Fibroblast of lung (primary cell): ENCODE measurements at regions not wholly inside any gene's neighbourhood (a gene's known extent, or its start where the extent isn't known, plus 50 kb on each side); places are given as distances from the start of the nearest gene placed in this dataset.

Source experiments
- DNase-seq, 2 donors: peaks; one replicate each; pipeline versions ENCODE4 v3.0.0 to v3.0.0-alpha.2; 2010; ENCODE audit warnings: low read depth in 2 of 2
- H2AFZ ChIP-seq: 2 replicates; pipeline ENCODE4 v1.5.1; 2012; ENCODE audit warnings: low read length, control low read depth, inconsistent platforms
- H3K27ac ChIP-seq: 2 replicates; pipeline ENCODE4 v1.5.1; 2011; ENCODE audit warnings: low read length, control low read depth; ENCODE audit not compliant: insufficient read depth
- H3K27me3 ChIP-seq: 2 replicates; pipeline ENCODE4 v1.5.1; 2011; ENCODE audit warnings: mild to moderate bottlenecking, low read length; ENCODE audit not compliant: control insufficient read depth, insufficient read depth
- H3K36me3 ChIP-seq: 2 replicates; pipeline ENCODE4 v1.5.1; 2011; ENCODE audit warnings: low read length; ENCODE audit not compliant: control insufficient read depth, insufficient read depth
- H3K4me1 ChIP-seq: 2 replicates; pipeline ENCODE4 v1.5.1; 2011; ENCODE audit warnings: low read length; ENCODE audit not compliant: control insufficient read depth, insufficient read depth; ENCODE audit errors: extremely low read depth
- H3K4me2 ChIP-seq: 2 replicates; pipeline ENCODE4 v1.5.1; 2011; ENCODE audit warnings: low read length, control low read depth; ENCODE audit not compliant: insufficient read depth; ENCODE audit errors: extremely low read depth
- H3K4me3 ChIP-seq, 4 experiments: fragments of 200-600 bp in 1 of 4; sonication (generic) in 1 of 4; replicated peaks in 1 of 4; 2 replicates each; pipeline ENCODE4 v1.5.1; 2011 to 2016; ENCODE audit warnings: low read length in 4 of 4, low read depth in 3 of 4, mild to moderate bottlenecking in 3 of 4, control low read depth in 2 of 4, inconsistent platforms in 1 of 4, mixed read lengths in 1 of 4; ENCODE audit not compliant: insufficient read depth in 1 of 4; ENCODE audit errors: control extremely low read depth in 1 of 4
- H3K79me2 ChIP-seq: 2 replicates; pipeline ENCODE4 v1.5.1; 2012; ENCODE audit warnings: mild to moderate bottlenecking, low read length, inconsistent platforms; ENCODE audit not compliant: control insufficient read depth, insufficient read depth
- H3K9ac ChIP-seq: 2 replicates; pipeline ENCODE4 v1.5.1; 2011; ENCODE audit warnings: mild to moderate bottlenecking, low read length, control low read depth; ENCODE audit not compliant: insufficient read depth
- H3K9me3 ChIP-seq: 2 replicates; pipeline ENCODE4 v1.5.1; 2012; ENCODE audit warnings: low read depth, low read length; ENCODE audit not compliant: control insufficient read depth, insufficient read depth
- H4K20me1 ChIP-seq: 2 replicates; pipeline ENCODE4 v1.5.1; 2011; ENCODE audit warnings: low read length; ENCODE audit not compliant: control insufficient read depth, insufficient read depth; ENCODE audit errors: extremely low read depth
- EZH2 ChIP-seq: IDR thresholded peaks from 2 replicates; pipeline ENCODE4 v1.5.1; 2012; ENCODE audit warnings: low read length, control low read depth, mild to moderate bottlenecking; ENCODE audit errors: missing control alignments
- TF ChIP-seq, protein P1 (sequence below), 2 donors: IDR thresholded peaks in 1 of 2; conservative IDR thresholded peaks in 1 of 2; 1 replicate in 1 of 2; 2 replicates in 1 of 2; pipeline ENCODE4 v1.5.1; 2011 to 2012; ENCODE audit warnings: low read length in 2 of 2, control low read depth in 1 of 2, inconsistent platforms in 1 of 2, low read depth in 1 of 2, mild to moderate bottlenecking in 1 of 2

DNA sequence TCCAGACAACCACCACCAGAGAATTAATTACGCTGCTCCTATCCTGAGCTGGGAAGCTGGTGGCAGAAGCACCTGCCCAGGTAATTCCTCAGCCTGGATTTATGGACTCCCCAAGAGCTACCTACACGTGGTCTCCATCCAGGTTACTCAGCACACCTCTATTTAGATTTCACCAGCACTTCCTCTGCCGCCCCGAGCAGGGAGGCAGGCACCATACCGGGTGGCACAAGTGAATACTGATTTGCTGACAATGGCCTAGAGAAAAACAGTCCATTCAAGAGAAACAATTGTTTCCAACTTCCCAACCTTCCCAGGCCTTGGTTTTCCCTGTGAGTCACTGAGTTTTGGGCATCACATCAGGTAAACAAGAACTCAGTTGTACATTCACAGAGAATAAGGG lies 134.3 kb downstream of the MATN1 start:
- H2AFZ ChIP-seq, result no peak overlapping the region
- H3K27me3 ChIP-seq, result no peaks in the 10 kb centered on the region
- no peaks in the 10 kb centered on the region for H3K9me3 ChIP-seq
- DNase-seq, result no peak
- no peaks in the 10 kb centered on the region for H3K4me1 ChIP-seq
- H3K4me3 ChIP-seq, result no peak overlapping the region
- H3K4me2 ChIP-seq, result no peak overlapping the region
- H3K36me3 ChIP-seq, result no peaks in the 10 kb centered on the region
- no peaks in the 10 kb centered on the region for H3K79me2 ChIP-seq
- TF ChIP-seq, protein P1, sequence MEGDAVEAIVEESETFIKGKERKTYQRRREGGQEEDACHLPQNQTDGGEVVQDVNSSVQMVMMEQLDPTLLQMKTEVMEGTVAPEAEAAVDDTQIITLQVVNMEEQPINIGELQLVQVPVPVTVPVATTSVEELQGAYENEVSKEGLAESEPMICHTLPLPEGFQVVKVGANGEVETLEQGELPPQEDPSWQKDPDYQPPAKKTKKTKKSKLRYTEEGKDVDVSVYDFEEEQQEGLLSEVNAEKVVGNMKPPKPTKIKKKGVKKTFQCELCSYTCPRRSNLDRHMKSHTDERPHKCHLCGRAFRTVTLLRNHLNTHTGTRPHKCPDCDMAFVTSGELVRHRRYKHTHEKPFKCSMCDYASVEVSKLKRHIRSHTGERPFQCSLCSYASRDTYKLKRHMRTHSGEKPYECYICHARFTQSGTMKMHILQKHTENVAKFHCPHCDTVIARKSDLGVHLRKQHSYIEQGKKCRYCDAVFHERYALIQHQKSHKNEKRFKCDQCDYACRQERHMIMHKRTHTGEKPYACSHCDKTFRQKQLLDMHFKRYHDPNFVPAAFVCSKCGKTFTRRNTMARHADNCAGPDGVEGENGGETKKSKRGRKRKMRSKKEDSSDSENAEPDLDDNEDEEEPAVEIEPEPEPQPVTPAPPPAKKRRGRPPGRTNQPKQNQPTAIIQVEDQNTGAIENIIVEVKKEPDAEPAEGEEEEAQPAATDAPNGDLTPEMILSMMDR (conservative IDR thresholded peaks at IDR 0.05 in 1 of 2, IDR thresholded peaks at IDR 0.05 in 1 of 2; ENCODE audit: low read depth in 1 of 2, low read length in 2 of 2), result no peak
- no peak for TF ChIP-seq EZH2
- no peak overlapping the region for H3K9ac ChIP-seq
- no peak overlapping the region for H3K27ac ChIP-seq
- no peaks in the 10 kb centered on the region for H4K20me1 ChIP-seq

DNA sequence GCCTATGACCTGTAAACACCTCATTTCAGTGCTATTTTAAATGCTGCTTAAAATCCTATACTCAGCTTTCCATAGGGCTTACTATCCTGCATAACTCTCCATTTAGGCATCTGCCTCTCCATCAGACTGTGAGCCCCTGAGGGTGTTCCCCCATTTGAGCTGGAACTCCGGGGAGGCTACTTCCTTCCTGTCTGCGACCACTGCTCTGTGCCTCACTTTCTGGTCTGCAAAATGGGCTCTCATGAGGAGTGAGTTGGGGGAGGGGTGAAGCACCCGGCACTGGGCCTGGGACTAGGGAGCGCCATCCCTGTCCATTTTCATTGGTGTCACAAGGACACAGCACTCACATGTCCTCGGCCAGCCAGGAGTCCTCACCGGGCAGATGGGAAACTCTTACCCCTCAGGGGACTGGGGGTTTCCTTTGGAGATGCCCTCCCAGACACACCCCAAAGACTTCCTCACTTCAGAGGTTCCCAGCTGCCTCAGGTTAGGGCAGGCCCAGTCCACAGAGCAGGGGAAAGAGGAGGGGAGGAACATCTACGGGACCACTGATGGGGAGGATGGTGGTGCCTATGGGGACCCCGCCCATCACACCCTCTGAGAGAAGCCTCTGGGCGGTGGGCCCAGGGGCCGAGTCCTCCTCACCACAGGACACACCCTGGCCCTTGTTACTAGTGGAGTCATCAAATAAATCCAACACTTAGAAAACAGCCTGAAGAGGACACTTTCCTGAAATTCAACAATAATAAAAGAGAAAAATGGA lies 134.9 kb downstream of the MATN1 start:
- TF ChIP-seq, protein P1 (conservative IDR thresholded peaks at IDR 0.05 in 1 of 2, IDR thresholded peaks at IDR 0.05 in 1 of 2; ENCODE audit: low read depth in 1 of 2, low read length in 2 of 2), result no peak
- no peak for TF ChIP-seq EZH2
- H3K4me2 ChIP-seq, result no peak overlapping the region
- no peak overlapping the region for H3K27ac ChIP-seq
- no peak overlapping the region for H3K4me3 ChIP-seq
- H4K20me1 ChIP-seq, result no peaks in the 10 kb centered on the region
- DNase-seq, result no peak
- H3K27me3 ChIP-seq, result no peaks in the 10 kb centered on the region
- no peak overlapping the region for H3K9ac ChIP-seq
- H3K79me2 ChIP-seq, result no peaks in the 10 kb centered on the region
- H3K4me1 ChIP-seq, result no peaks in the 10 kb centered on the region
- H3K9me3 ChIP-seq, result no peaks in the 10 kb centered on the region
- no peaks in the 10 kb centered on the region for H3K36me3 ChIP-seq
- H2AFZ ChIP-seq, result no peak overlapping the region

DNA sequence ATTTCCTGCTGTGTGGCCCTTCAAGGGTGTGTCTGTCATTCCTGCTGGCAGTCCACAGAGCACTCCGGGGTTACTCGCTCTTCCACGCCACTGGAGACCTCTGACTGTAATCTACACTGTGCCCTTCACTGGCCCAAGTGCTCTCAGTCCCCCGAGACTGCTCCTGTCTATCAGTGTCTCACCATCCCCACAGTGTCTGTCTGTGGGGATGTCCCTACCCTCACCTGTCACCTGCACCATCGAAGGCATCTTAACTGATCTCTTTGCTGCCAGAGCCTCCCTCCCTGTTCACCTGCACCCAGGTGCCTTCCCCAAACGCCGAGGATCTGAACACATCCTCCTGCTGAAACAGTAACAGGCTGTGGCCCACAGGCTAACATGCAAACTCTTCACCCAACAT lies 136.7 kb downstream of the MATN1 start:
- Histone ChIP-seq H3K79me2 (no peaks in the 10 kb centered on the region), H3K9ac (no peak overlapping the region), H3K27ac (no peak overlapping the region), H3K9me3 (no peaks in the 10 kb centered on the region), H3K4me1 (no peaks in the 10 kb centered on the region), H3K36me3 (no peaks in the 10 kb centered on the region), H3K4me3 (no peak overlapping the region), H3K27me3 (no peaks in the 10 kb centered on the region), H4K20me1 (no peaks in the 10 kb centered on the region), H3K4me2 (no peak overlapping the region), H2AFZ (no peak overlapping the region)
- no peak for DNase-seq
- TF ChIP-seq, protein P1 (conservative IDR thresholded peaks at IDR 0.05 in 1 of 2, IDR thresholded peaks at IDR 0.05 in 1 of 2; ENCODE audit: low read depth in 1 of 2, low read length in 2 of 2), result no peak
- no peak for TF ChIP-seq EZH2
